Esophagus muscularis mucosa (tissue), 3 donors: ENCODE measurements at regions not wholly inside any gene's neighbourhood (a gene's known extent, or its start where the extent isn't known, plus 50 kb on each side); places are given as distances from the start of the nearest gene placed in this dataset.

Experiments
- CTCF ChIP-seq, 3 experiments: fragments of 200-600 bp in 2 of 3; fragments of 450-650 bp in 1 of 3; sonication (generic) in 2 of 3; IDR thresholded peaks; one replicate each; pipeline ENCODE4 v1.5.1; 2017 to 2019; ENCODE audit warnings: antibody characterized with exemption in 3 of 3, mild to moderate bottlenecking in 2 of 3, moderate library complexity in 1 of 3
- POLR2A ChIP-seq: fragments of 450-650 bp; IDR thresholded peaks from one replicate; pipeline ENCODE4 v1.6.1; 2017; ENCODE audit warnings: antibody characterized with exemption, moderate library complexity, mild to moderate bottlenecking, low read depth
- POLR2AphosphoS5 ChIP-seq, 2 donors: sonication (generic); formaldehyde crosslinking; IDR thresholded peaks; one replicate each; pipeline ENCODE4 v1.6.1; 2017; ENCODE audit warnings: antibody characterized with exemption in 2 of 2

DNA sequence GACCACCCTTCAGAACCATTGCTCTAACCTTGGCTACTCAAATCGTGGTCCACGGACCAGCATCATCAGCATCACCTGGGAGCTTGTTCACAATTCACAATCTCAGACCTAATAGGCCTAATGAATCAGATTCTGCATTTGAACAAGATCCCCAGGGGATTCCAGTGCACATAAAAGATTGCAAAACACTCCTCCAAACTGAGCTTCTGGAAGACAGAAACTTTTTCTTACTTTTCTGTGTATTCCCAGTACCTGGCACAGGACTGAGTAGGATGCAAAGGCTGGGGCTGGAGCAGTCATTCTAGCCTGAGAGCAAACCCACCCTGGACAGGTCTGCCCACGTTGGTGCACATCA, 115.1 kb upstream of the COPS8 start:
- no peak for TF ChIP-seq CTCF (IDR thresholded peaks at IDR 0.05)
- no peak for TF ChIP-seq POLR2AphosphoS5 (IDR thresholded peaks at IDR 0.05)
- no peak for TF ChIP-seq POLR2A
